NB4 (cell line): ENCODE measurements at regions not wholly inside any gene's neighbourhood (a gene's known extent, or its start where the extent isn't known, plus 50 kb on each side); places are given as distances from the start of the nearest gene placed in this dataset.

Experiments used
- POLR2A ChIP-seq: IDR thresholded peaks from 2 replicates; pipeline ENCODE4 v1.6.1; 2011; ENCODE audit warnings: mild to moderate bottlenecking; ENCODE audit not compliant: insufficient read length; ENCODE audit errors: extremely low read depth
- TF ChIP-seq, protein P1 (sequence below): IDR thresholded peaks from one replicate; pipeline ENCODE4 v1.5.1; 2012; ENCODE audit warnings: low read depth, low read length

GRCh38 chr5:67648201-67648671 is 451.6 kb upstream of the CD180 start:
- TF ChIP-seq, protein P1, sequence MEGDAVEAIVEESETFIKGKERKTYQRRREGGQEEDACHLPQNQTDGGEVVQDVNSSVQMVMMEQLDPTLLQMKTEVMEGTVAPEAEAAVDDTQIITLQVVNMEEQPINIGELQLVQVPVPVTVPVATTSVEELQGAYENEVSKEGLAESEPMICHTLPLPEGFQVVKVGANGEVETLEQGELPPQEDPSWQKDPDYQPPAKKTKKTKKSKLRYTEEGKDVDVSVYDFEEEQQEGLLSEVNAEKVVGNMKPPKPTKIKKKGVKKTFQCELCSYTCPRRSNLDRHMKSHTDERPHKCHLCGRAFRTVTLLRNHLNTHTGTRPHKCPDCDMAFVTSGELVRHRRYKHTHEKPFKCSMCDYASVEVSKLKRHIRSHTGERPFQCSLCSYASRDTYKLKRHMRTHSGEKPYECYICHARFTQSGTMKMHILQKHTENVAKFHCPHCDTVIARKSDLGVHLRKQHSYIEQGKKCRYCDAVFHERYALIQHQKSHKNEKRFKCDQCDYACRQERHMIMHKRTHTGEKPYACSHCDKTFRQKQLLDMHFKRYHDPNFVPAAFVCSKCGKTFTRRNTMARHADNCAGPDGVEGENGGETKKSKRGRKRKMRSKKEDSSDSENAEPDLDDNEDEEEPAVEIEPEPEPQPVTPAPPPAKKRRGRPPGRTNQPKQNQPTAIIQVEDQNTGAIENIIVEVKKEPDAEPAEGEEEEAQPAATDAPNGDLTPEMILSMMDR = no peak
- no peak for TF ChIP-seq POLR2A
